Fibroblast of lung (primary cell): ENCODE measurements at regions not wholly inside any gene's neighbourhood (a gene's known extent, or its start where the extent isn't known, plus 50 kb on each side); places are given as distances from the start of the nearest gene placed in this dataset.
A peak's percentile ranks its signal among the peaks of the same experiment; 100 is the strongest.

Source experiments
- DNase-seq, 2 donors: peaks; one replicate each; pipeline versions ENCODE4 v3.0.0 to v3.0.0-alpha.2; 2010; ENCODE audit warnings: low read depth in 2 of 2
- H2AFZ ChIP-seq: 2 replicates; pipeline ENCODE4 v1.5.1; 2012; ENCODE audit warnings: low read length, control low read depth, inconsistent platforms
- H3K27ac ChIP-seq: 2 replicates; pipeline ENCODE4 v1.5.1; 2011; ENCODE audit warnings: low read length, control low read depth; ENCODE audit not compliant: insufficient read depth
- H3K27me3 ChIP-seq: 2 replicates; pipeline ENCODE4 v1.5.1; 2011; ENCODE audit warnings: mild to moderate bottlenecking, low read length; ENCODE audit not compliant: control insufficient read depth, insufficient read depth
- H3K36me3 ChIP-seq: 2 replicates; pipeline ENCODE4 v1.5.1; 2011; ENCODE audit warnings: low read length; ENCODE audit not compliant: control insufficient read depth, insufficient read depth
- H3K4me1 ChIP-seq: 2 replicates; pipeline ENCODE4 v1.5.1; 2011; ENCODE audit warnings: low read length; ENCODE audit not compliant: control insufficient read depth, insufficient read depth; ENCODE audit errors: extremely low read depth
- H3K4me2 ChIP-seq: 2 replicates; pipeline ENCODE4 v1.5.1; 2011; ENCODE audit warnings: low read length, control low read depth; ENCODE audit not compliant: insufficient read depth; ENCODE audit errors: extremely low read depth
- H3K4me3 ChIP-seq, 4 experiments: fragments of 200-600 bp in 1 of 4; sonication (generic) in 1 of 4; replicated peaks in 1 of 4; 2 replicates each; pipeline ENCODE4 v1.5.1; 2011 to 2016; ENCODE audit warnings: low read length in 4 of 4, low read depth in 3 of 4, mild to moderate bottlenecking in 3 of 4, control low read depth in 2 of 4, inconsistent platforms in 1 of 4, mixed read lengths in 1 of 4; ENCODE audit not compliant: insufficient read depth in 1 of 4; ENCODE audit errors: control extremely low read depth in 1 of 4
- H3K79me2 ChIP-seq: 2 replicates; pipeline ENCODE4 v1.5.1; 2012; ENCODE audit warnings: mild to moderate bottlenecking, low read length, inconsistent platforms; ENCODE audit not compliant: control insufficient read depth, insufficient read depth
- H3K9ac ChIP-seq: 2 replicates; pipeline ENCODE4 v1.5.1; 2011; ENCODE audit warnings: mild to moderate bottlenecking, low read length, control low read depth; ENCODE audit not compliant: insufficient read depth
- H3K9me3 ChIP-seq: 2 replicates; pipeline ENCODE4 v1.5.1; 2012; ENCODE audit warnings: low read depth, low read length; ENCODE audit not compliant: control insufficient read depth, insufficient read depth
- H4K20me1 ChIP-seq: 2 replicates; pipeline ENCODE4 v1.5.1; 2011; ENCODE audit warnings: low read length; ENCODE audit not compliant: control insufficient read depth, insufficient read depth; ENCODE audit errors: extremely low read depth
- EZH2 ChIP-seq: IDR thresholded peaks from 2 replicates; pipeline ENCODE4 v1.5.1; 2012; ENCODE audit warnings: low read length, control low read depth, mild to moderate bottlenecking; ENCODE audit errors: missing control alignments
- TF ChIP-seq, protein P1 (sequence below), 2 donors: IDR thresholded peaks in 1 of 2; conservative IDR thresholded peaks in 1 of 2; 1 replicate in 1 of 2; 2 replicates in 1 of 2; pipeline ENCODE4 v1.5.1; 2011 to 2012; ENCODE audit warnings: low read length in 2 of 2, control low read depth in 1 of 2, inconsistent platforms in 1 of 2, low read depth in 1 of 2, mild to moderate bottlenecking in 1 of 2

DNA sequence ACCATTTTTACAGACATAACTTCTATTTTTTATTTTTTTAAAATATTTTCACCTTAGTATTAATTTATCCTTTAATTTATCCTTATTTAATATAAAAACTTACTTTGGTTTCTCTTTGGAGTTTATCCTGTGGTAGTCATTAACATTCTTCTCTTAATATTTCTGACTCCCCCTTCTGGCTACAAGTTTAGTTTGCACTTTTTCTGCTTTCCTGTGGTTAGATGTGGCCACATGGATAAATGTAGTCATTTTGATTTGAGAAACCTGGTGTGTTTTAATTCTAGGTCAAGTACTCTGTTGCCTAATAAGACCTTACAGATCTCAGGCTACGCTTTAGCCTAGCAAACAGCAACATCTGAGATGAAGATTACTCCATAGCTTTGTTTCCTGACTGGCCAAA, 1187.5 kb downstream of the HACE1 start:
- Histone ChIP-seq H3K9me3 (no peaks in the 10 kb centered on the region), H3K9ac (no peak overlapping the region), H3K79me2 (no peaks in the 10 kb centered on the region), H3K4me2 (no peak overlapping the region), H3K4me1 (no peaks in the 10 kb centered on the region), H4K20me1 (no peaks in the 10 kb centered on the region), H3K36me3 (no peaks in the 10 kb centered on the region), H3K27ac (no peak overlapping the region), H3K4me3 (no peak overlapping the region), H2AFZ (no peak overlapping the region), H3K27me3 (no peaks in the 10 kb centered on the region)
- DNase-seq = peak in 1 of 2 donors; percentile 0
- TF ChIP-seq EZH2 = no peak
- TF ChIP-seq, protein P1, sequence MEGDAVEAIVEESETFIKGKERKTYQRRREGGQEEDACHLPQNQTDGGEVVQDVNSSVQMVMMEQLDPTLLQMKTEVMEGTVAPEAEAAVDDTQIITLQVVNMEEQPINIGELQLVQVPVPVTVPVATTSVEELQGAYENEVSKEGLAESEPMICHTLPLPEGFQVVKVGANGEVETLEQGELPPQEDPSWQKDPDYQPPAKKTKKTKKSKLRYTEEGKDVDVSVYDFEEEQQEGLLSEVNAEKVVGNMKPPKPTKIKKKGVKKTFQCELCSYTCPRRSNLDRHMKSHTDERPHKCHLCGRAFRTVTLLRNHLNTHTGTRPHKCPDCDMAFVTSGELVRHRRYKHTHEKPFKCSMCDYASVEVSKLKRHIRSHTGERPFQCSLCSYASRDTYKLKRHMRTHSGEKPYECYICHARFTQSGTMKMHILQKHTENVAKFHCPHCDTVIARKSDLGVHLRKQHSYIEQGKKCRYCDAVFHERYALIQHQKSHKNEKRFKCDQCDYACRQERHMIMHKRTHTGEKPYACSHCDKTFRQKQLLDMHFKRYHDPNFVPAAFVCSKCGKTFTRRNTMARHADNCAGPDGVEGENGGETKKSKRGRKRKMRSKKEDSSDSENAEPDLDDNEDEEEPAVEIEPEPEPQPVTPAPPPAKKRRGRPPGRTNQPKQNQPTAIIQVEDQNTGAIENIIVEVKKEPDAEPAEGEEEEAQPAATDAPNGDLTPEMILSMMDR (conservative IDR thresholded peaks at IDR 0.05 in 1 of 2, IDR thresholded peaks at IDR 0.05 in 1 of 2; ENCODE audit: low read depth in 1 of 2, low read length in 2 of 2) = no peak

DNA sequence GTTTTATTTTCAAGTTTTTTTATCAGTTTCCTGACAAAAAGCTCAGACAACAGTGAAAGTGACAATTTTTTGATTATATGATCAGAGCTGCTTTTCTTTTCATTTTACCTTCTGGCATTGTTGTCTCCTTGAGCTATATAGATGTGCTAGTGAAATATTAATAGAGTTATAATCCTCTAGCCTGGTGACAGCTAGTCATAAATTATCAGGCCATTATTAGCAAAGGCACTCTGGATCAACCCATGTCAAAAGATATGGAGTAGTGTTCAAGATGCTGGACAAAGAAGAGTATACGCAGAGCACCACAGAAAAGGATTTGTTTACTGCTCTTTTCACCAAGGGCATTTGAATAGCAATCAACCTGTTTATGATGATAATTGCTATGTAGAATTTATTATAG, 1230.1 kb downstream of the HACE1 start:
- Histone ChIP-seq H3K79me2 (no peaks in the 10 kb centered on the region), H3K36me3 (no peaks in the 10 kb centered on the region), H3K27me3 (no peaks in the 10 kb centered on the region), H3K4me3 (no peak overlapping the region), H3K9ac (no peak overlapping the region), H3K9me3 (no peaks in the 10 kb centered on the region), H3K4me2 (no peak overlapping the region), H3K4me1 (no peaks in the 10 kb centered on the region), H3K27ac (no peak overlapping the region), H4K20me1 (no peaks in the 10 kb centered on the region), H2AFZ (no peak overlapping the region)
- no peak for DNase-seq
- TF ChIP-seq EZH2 = no peak
- TF ChIP-seq, protein P1 (conservative IDR thresholded peaks at IDR 0.05 in 1 of 2, IDR thresholded peaks at IDR 0.05 in 1 of 2; ENCODE audit: low read depth in 1 of 2, low read length in 2 of 2) = no peak

DNA sequence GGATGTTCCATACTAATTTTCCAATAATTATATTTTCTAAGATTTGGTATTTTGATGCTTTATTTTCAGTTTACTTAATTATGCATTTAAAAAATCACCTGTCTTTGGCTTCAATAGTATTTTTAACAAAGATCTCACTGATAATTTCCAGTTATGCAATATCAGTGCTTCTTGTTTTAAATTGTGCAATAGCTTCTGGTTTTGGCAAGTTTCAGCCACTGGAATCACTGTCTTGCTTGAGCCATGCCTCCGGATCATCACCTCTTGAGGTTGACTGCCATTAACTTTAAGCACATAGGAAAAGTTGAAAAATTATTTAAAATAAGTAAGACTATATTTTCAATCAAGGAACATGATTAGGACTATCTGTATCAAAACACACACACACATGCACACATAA, 1242.1 kb downstream of the HACE1 start:
- Histone ChIP-seq H3K4me2 (no peak overlapping the region), H2AFZ (no peak overlapping the region), H3K9me3 (no peaks in the 10 kb centered on the region), H3K36me3 (no peaks in the 10 kb centered on the region), H3K4me3 (no peak overlapping the region), H3K4me1 (no peaks in the 10 kb centered on the region), H3K27ac (no peak overlapping the region), H3K9ac (no peak overlapping the region), H3K27me3 (no peaks in the 10 kb centered on the region), H3K79me2 (no peaks in the 10 kb centered on the region), H4K20me1 (no peaks in the 10 kb centered on the region)
- no peak for DNase-seq
- no peak for TF ChIP-seq EZH2
- TF ChIP-seq, protein P1 (conservative IDR thresholded peaks at IDR 0.05 in 1 of 2, IDR thresholded peaks at IDR 0.05 in 1 of 2; ENCODE audit: low read depth in 1 of 2, low read length in 2 of 2) = no peak
